Endodermal cell (in vitro differentiated cells): ENCODE measurements at regions not wholly inside any gene's neighbourhood (a gene's known extent, or its start where the extent isn't known, plus 50 kb on each side); places are given as distances from the start of the nearest gene placed in this dataset.

Experiments
- DNase-seq: peaks from one replicate; pipeline ENCODE4 v3.0.0-alpha.2; 2017
- H3K27ac ChIP-seq: 2 replicates; pipeline ENCODE4 v1.5.1; 2013; ENCODE audit warnings: mild to moderate bottlenecking, low read depth, low read length, moderate library complexity
- H3K27me3 ChIP-seq: 2 replicates; pipeline ENCODE4 v1.6.1; 2013; ENCODE audit warnings: mild to moderate bottlenecking, low read length, moderate library complexity; ENCODE audit not compliant: insufficient read depth, control insufficient read depth, poor library complexity, severe bottlenecking
- H3K36me3 ChIP-seq: 2 replicates; pipeline ENCODE4 v1.7.0; 2013; ENCODE audit warnings: mild to moderate bottlenecking, low read length, moderate library complexity; ENCODE audit not compliant: control insufficient read depth, insufficient read depth
- H3K4me1 ChIP-seq: one replicate; pipeline ENCODE4 v1.7.0; 2013; ENCODE audit warnings: low read length; ENCODE audit not compliant: control insufficient read depth, insufficient read depth
- H3K4me3 ChIP-seq: 2 replicates; pipeline ENCODE4 v1.5.1; 2013; ENCODE audit warnings: mild to moderate bottlenecking, low read length, moderate library complexity
- H3K9ac ChIP-seq: 2 replicates; pipeline ENCODE4 v1.6.1; 2013; ENCODE audit warnings: mild to moderate bottlenecking, low read length, moderate library complexity; ENCODE audit not compliant: poor library complexity, severe bottlenecking; ENCODE audit errors: extremely low read depth
- H3K9me3 ChIP-seq: 2 replicates; pipeline ENCODE4 v1.6.1; 2013; ENCODE audit warnings: mild to moderate bottlenecking, low read length, moderate library complexity; ENCODE audit not compliant: control insufficient read depth
- H3K27ac Mint-ChIP-seq: 2 replicates; pipeline ENCODE4 v1.8.0; 2020; ENCODE audit warnings: mixed read lengths
- H3K27me3 Mint-ChIP-seq: 2 replicates; pipeline ENCODE4 v1.8.0; 2021; ENCODE audit warnings: mild to moderate bottlenecking, mixed read lengths; ENCODE audit not compliant: insufficient read depth
- H3K36me3 Mint-ChIP-seq: 2 replicates; pipeline ENCODE4 v1.8.0; 2020; ENCODE audit warnings: low read depth, mixed read lengths
- H3K4me1 Mint-ChIP-seq: 2 replicates; pipeline ENCODE4 v1.8.0; 2020; ENCODE audit warnings: mixed read lengths
- H3K4me3 Mint-ChIP-seq: 2 replicates; pipeline ENCODE4 v1.8.0; 2020; ENCODE audit warnings: mild to moderate bottlenecking, moderate library complexity, mixed read lengths
- H3K9me3 Mint-ChIP-seq: 2 replicates; pipeline ENCODE4 v1.8.0; 2020; ENCODE audit warnings: mild to moderate bottlenecking, mixed read lengths
- CTCF ChIP-seq: fragments of 200-600 bp; sonication (generic); conservative IDR thresholded peaks from 2 replicates; pipeline ENCODE4 v1.5.0; 2021; ENCODE audit warnings: antibody characterized with exemption, mild to moderate bottlenecking
- WGBS, 2 experiments: methylation state at CpG; one replicate each; pipeline versions ENCODE4 v1.1.5 to v1.1.7; 2013; ENCODE audit warnings: missing lambda C conversion rate in 2 of 2, mixed read lengths in 1 of 2; ENCODE audit not compliant: insufficient coverage in 1 of 2, insufficient read length in 1 of 2; 5-methylcytosine and 5-hydroxymethylcytosine counted together

GRCh38 chr15:70443486-70444273 lies 319.7 kb downstream of the UACA start:
- Mint-ChIP-seq H3K4me1 (peaks cover 5% of the 10 kb centered on the region), H3K27me3 (peaks cover 54% of the 10 kb centered on the region), H3K36me3 (no peaks in the 10 kb centered on the region), H3K4me3 (no peak overlapping the region), H3K27ac (no peak overlapping the region), H3K9me3 (no peaks in the 10 kb centered on the region)
- peaks cover 9% of the 10 kb centered on the region for H3K4me1 ChIP-seq
- H3K27ac ChIP-seq = no peak overlapping the region
- H3K9ac ChIP-seq = no peak overlapping the region
- no peak for TF ChIP-seq CTCF
- H3K4me3 ChIP-seq = no peak overlapping the region
- no peaks in the 10 kb centered on the region for H3K9me3 ChIP-seq
- peaks cover 55% of the 10 kb centered on the region for H3K27me3 ChIP-seq
- no peaks in the 10 kb centered on the region for H3K36me3 ChIP-seq
- 80 to 81% methylated on average over 7 to 8 of the region's 9 CpGs for WGBS, 2 experiments
- DNase-seq = no peak

DNA sequence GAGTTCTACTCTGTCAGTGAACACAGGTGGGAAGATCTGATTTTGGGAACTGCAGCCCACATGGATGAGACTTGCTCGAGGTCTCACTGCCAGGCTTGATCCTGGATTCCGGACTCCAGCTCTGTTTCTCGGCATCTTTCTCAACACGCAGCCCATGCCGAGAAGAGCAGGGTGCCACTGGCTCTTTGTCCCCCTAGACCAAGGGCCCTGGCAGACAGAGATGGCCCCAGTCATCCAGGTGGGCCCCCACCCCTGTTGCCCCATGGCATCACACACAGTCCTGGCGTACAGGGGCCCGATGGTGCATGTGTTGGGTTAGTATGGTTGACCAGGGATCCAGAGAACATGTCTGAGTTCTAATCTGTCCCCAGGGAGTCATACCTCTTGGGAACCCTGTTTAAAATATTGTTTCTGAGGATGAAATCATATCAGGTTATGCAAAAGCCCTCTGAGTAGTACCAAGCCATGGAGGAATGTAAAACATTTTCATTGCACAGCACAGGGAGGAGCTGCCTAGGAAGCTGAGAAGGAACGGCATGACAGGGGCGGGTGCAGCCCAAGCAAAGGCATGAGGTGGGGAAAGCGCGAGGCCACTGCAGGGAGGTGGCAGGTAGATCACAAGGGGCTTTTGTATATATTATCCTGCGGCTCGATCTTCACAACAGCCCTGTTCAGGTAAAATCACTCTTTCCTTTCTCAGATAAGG lies 320.6 kb downstream of the UACA start:
- H3K27ac Mint-ChIP-seq = no peak overlapping the region

DNA sequence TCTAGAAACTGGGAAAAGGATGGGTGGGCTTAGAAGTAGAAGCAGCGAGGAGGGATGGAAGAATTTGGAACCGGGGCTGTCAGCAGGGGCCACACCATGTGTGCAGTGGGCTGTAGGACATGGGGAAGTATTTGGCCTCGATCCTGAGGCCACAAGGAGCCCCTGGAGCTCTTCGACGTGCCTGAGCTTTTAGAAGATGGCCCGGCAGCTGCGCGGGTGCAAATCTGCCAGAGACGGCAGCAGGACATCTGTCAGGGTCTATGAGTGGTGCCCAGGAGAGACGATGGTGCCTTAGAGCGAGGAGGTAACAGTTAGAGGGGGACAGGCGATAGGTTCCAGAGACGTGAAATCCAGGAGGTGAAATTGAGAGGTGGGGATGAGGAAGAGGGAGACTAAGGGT lies 321.1 kb downstream of the UACA start:
- DNase-seq = no peak
- peaks cover 9% of the 10 kb centered on the region for H3K4me1 ChIP-seq
- H3K4me3 ChIP-seq = no peak overlapping the region
- no peak overlapping the region for H3K4me3 Mint-ChIP-seq
- 94% methylated on average over 13 of the region's 13 CpGs for WGBS, 2 experiments
- no peak overlapping the region for H3K27ac ChIP-seq
- TF ChIP-seq CTCF = no peak
- no peaks in the 10 kb centered on the region for H3K36me3 ChIP-seq
- H3K9me3 Mint-ChIP-seq = no peaks in the 10 kb centered on the region
- no peak overlapping the region for H3K27ac Mint-ChIP-seq
- H3K27me3 ChIP-seq = peaks cover 51% of the 10 kb centered on the region
- H3K36me3 Mint-ChIP-seq = no peaks in the 10 kb centered on the region
- no peak overlapping the region for H3K9ac ChIP-seq
- H3K4me1 Mint-ChIP-seq = peaks cover 8% of the 10 kb centered on the region
- no peaks in the 10 kb centered on the region for H3K9me3 ChIP-seq
- H3K27me3 Mint-ChIP-seq = peaks cover 40% of the 10 kb centered on the region

More for the DNA sequence above, 320.6 kb downstream of the UACA start:
- Histone ChIP-seq H3K9me3 (no peaks in the 10 kb centered on the region), H3K9ac (no peak overlapping the region), H3K27me3 (peaks cover 55% of the 10 kb centered on the region), H3K27ac (no peak overlapping the region), H3K36me3 (no peaks in the 10 kb centered on the region), H3K4me1 (peaks cover 9% of the 10 kb centered on the region), H3K4me3 (no peak overlapping the region)
- no peaks in the 10 kb centered on the region for H3K9me3 Mint-ChIP-seq
- peaks cover 8% of the 10 kb centered on the region for H3K4me1 Mint-ChIP-seq
- H3K27me3 Mint-ChIP-seq = peaks cover 46% of the 10 kb centered on the region
- no peaks in the 10 kb centered on the region for H3K36me3 Mint-ChIP-seq
- no peak for TF ChIP-seq CTCF
- WGBS, 2 experiments = 81 to 87% methylated on average over 7 to 13 of the region's 13 CpGs
- DNase-seq = no peak
- no peak overlapping the region for H3K4me3 Mint-ChIP-seq
